ENCODE measurements at regions not wholly inside any gene's neighbourhood (a gene's known extent, or its start where the extent isn't known, plus 50 kb on each side); places are given as distances from the start of the nearest gene placed in this dataset.

- no peak for DNase-seq (ENCODE audit: low spot score)
Measured at GRCh38 chr1:5522531-5523145, 469.6 kb downstream of the NPHP4 start.

GRCh38 chr1:5519366-5520135 lies 472.7 kb downstream of the NPHP4 start:
- no peak for DNase-seq (ENCODE audit: low spot score)

DNA sequence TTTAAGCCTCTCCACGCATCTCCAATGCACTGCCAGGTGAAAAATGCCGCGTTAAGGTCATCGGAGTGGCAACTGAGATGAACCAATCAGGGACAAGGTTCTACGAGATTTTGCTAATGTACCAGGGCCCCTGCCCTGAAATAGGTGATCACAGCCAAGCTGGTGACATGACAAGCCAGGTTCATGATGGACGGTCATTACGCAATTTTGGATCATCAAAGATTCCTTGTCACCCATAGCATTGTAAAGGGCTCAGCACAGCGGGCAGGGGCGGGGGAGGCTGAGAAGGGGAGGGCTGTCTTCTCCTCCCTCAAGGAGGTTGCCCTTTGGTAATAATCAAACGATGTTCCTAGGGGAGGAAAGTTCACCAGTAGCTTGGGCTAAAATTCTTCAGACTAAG lies 475.5 kb downstream of the NPHP4 start:
- DNase-seq (ENCODE audit: low spot score), result no peak

- DNase-seq (ENCODE audit: low spot score), result no peak
Measured at GRCh38 chr1:5515501-5515900, 476.7 kb downstream of the NPHP4 start.

DNA sequence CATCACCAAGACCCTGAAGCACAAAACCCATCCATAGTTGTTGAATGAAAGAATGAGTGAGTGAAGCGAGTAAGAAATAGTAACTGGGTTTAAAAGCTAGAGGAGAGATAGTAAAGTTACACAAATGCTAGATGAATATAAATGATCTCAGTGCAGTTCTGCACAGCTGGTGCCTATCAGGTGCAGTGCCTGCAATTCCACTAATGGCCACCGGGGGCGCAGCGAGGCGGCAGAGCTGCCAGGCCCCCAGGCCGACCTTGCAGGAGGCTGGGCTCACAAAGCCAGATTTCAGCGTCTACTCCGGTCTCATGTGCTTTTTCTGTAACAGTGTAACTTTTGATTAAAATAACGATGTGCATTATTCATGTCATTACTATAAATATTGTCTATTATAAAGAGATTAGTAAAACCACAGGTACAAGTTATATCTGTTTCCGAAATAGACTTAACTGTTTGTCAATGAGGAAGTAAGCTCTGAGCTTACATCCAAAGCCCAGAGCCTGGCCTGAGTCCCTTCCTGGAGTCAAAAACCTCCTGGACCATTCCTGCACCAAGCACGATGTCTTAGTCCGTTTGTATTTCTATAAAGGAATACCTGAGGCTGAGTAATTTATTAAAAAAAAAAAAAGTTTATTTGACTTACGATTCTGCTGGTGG lies 477.6 kb downstream of the NPHP4 start:
- peak; percentile 65 for DNase-seq (ENCODE audit: low spot score)

DNA sequence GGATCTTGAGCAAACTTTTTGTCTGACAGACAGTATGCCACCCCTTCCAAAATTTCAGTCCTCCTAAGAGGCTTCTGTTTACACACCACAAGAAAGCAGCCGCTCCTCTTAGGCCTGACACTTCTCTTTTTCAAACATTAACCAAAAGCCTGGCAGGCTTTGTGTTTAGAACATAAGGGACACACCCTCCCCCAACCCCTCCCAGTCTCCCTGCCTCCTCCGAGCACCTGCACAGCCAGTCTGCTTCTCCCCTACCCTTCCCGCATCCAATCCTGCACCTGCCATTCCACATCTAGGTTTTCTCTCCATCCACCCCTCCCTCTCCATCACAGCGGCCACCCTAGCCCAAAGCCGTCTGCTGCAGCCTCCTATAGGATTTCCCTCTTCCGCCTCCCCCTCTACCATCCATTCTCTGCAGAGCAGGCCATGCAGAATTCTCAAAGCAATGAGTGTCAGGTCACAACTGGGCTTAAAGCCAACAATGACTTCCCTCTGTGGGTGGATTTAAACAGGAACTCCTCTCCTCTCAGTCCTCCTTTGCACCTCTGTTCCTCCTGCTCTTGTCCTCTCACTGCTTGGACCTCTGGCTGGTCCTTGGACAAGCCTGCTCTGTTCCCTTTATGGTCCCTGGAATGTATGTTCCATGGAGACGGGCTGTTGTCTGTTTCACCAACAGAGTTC lies 478.2 kb downstream of the NPHP4 start:
- DNase-seq (ENCODE audit: low spot score), result no peak

- no peak for DNase-seq (ENCODE audit: low spot score)
Measured at GRCh38 chr1:5513179-5513578, 479.0 kb downstream of the NPHP4 start.

DNA sequence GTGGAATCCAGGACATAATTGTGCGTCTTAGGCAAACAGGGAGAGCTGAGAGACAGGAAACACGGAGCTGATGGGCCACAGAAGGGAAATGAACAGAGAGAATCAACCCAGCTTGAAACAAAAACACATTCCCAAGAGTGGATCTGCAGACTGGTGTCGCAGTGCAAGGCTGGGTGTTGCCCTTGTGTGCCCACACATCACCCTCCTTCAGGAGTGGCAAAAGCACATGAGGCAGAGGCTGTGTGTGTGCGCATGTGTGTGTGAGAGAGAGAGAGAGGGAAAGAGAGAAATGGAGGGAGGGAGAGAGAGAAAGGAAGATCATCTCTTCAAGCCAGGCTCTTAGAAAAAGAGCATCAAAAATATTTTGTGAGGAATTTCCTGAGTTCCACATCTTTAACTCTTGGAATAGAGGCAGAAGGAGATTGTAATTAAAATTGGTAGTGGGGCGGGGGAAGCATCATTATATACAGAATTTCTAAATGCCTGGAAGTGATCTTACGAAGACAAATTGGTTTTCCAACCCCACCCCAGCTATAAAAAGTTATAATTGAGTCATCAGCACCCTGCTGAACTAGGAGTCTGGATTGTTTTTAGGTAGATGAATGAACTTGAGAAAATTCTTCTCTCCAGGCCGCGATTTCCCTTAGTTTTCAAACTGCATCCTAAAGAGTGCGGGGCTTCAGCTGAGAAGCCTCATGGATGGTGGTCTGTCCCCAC lies 480.7 kb downstream of the NPHP4 start:
- no peak for DNase-seq (ENCODE audit: low spot score)

- peak; percentile 61 for DNase-seq (ENCODE audit: low spot score)
Measured at GRCh38 chr1:5509664-5510452, 482.4 kb downstream of the NPHP4 start.

GRCh38 chr1:5508669-5509330 lies 483.4 kb downstream of the NPHP4 start:
- no peak for DNase-seq (ENCODE audit: low spot score)

DNA sequence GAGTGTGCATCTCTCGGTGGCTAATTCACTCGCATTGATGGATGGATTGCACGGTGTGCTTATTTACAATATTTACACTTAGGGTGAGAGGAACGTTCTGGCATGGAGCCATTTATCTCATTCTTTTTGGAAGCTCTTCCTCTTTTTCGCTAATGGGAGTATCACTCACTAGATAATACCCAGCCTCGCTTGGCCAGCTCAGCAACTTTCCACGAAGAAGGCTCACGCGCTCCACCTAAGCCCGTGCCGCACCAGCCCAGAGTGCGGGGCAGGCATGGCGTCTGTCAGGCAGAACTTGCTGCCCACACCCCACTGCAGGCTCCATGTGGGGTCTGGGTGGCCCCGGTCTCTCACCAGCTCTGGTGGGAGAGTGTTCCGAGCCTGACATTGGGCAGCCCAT lies 484.9 kb downstream of the NPHP4 start:
- no peak for DNase-seq (ENCODE audit: low spot score)

- DNase-seq (ENCODE audit: low spot score), result no peak
Measured at GRCh38 chr1:5506634-5507033, 485.6 kb downstream of the NPHP4 start.

DNA sequence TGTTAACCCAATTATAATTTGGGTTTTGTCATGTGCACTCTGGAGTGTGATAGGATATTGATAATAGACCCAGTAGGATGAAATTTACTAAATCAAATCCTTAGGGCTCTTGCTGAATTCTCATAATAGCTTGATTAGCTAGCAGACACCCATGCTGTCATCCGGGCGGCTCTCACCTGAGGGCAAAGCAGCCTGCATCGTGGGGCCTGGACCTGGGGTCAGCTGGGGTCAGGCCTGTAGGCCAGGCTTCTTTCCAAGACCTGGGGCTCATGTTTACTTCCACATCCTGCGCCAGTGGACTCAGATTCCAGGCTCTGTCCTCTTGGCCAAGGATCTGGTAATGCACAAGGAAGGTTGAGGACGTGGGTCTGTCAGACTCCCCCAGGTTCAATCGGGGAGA lies 486.3 kb downstream of the NPHP4 start:
- DNase-seq (ENCODE audit: low spot score), result no peak

DNA sequence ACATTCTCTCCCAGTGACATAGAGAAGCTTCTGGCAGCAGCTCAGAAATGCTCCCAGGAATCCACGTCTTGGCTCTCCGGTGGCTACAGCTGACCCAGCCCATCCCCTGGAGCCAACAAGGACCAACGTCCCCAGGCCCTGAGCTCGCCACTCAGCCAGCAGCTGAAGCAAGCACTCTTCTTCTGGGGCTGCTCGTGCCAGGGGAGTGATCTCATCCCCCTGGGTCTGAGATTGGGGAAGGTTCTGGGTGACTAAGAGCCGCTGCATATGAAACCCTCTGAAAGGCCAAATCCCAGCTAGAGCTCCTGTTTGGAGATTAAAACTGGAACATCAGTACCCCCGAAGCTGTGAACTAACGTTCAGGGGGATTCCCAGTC lies 487.9 kb downstream of the NPHP4 start:
- no peak for DNase-seq (ENCODE audit: low spot score)

DNA sequence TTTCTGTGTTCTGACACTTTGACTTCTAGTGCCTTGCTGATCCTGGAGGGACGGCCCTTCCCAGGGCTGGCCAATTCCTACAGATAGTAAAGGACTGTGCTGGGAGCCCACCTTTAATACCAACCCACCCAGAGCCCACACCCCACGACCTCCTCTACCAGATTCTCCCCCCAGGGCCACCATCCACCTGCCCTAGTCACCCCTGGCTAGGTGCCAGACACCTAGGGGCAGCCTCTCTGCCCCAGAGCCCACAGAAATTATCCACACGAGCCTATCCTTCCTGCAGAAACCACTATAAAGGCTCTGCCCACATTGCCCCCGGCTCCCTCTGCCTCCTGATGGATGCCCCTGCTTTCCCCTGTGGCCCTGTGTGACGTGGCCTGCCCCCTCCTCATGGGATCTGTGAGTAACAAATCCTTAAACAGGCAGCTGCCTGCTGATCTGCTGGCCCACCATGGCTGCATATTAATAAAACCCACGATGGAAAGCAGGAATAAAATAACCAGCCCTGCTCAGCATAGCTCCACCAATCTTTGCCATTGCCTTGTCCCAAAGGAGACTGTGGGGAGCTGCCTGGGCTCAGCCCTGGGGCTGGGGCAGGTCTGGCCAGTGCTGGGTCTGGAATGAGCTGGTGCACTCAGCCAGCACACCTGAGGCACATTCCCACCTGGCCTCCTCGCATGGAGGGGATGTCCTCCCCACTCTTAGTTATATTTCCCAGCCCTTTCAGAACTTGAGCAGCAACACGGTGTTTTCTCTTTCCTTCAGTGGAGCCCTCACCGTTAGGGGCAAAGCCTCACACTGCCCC lies 488.5 kb downstream of the NPHP4 start:
- DNase-seq (ENCODE audit: low spot score), result no peak

DNA sequence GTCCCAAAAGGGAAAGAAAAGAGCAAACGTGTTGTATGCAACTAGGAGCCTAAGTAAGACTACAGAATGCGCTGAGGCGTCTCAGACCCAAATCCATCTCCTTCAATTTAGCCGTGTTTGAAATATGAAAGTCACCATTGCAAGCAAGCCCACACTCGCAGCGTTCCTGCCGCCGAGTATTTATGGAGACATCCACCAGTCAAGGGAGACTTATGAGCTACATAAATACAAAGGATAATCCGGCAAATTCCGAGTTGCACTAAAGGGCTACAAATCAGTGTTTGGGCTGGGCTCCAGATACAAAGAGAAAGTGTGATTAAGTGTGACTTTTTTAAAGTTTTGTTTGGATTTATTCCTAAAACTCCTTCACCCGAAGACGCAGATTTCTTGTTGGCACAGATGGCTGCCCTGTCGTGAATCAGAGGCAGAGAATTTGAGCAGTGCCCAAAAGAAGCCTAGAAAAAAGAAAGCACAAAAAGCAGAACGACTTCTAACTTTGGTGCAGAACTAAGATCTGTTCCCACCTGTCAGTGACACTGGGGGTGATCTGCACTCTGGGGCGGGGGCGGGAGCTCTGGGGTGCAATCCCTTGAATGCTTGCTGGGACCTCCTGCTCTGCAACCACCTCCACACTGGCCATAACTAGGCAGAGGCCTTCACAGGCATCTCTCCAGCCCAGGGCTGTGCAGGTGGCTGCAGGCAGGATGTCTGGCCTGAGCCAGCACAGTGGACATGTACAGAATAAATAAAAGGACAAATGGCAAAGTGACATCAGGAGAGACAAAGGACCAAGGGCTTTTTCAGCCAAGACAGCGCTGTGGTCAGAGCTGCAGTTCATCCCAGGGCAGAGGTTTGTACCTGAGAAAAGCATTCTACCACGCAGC lies 489.7 kb downstream of the NPHP4 start:
- no peak for DNase-seq (ENCODE audit: low spot score)

DNA sequence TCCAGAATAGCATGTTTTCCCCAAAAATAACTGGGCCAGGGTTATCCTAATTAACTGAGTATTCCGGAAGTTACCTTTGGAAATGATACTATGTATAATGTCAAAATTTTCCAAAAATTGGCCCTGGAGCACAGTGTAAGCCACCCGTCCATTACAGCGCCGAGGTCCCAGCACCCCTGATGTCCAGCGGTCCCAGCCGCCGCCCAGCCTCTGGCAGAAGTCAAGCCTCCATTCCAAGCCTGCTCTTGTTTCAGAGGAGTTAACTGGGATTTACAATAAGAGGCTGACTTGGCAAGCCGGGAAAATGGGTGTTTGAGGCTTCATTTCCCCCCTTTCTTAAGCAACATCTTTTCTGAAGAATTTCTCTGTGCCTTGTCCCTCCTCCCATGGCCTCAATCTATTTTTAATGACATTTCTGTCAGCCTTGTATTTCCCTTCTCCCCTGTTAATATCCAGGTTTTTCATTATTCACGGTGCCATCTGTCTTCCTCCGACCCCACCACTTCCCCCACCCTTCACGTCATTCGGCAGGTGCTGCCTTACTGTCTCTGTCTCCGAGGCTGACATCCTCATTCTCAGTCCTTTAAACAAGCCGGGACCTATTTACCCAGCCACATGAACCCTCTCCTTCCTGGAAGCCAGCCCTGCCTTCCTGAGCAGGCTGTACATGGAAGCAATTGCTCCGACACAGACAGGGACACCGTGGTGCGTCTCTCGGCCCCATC lies 490.9 kb downstream of the NPHP4 start:
- no peak for DNase-seq (ENCODE audit: low spot score)

DNA sequence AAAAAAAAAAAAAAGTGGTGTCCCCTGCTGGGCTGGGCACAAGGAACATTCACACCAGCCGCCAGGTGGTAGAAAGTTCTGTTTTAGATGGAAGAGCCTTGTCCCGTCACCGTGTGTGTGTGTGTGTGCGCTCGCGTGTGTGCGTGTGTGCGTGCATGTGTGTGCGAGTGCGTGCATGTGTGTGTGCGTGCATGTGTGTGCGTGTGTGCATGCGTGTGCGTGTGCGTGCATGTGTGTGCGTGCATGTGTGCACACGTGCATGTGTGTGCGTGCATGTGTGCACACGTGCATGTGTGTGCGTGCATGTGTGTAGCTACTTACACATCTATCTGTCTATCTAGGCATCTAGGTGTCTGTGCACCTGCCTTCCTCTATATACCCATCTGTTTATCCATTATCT lies 491.7 kb downstream of the NPHP4 start:
- no peak for DNase-seq (ENCODE audit: low spot score)
